Uterus (tissue), 2 donors: ENCODE measurements at regions not wholly inside any gene's neighbourhood (a gene's known extent, or its start where the extent isn't known, plus 50 kb on each side); places are given as distances from the start of the nearest gene placed in this dataset.

Experiments used
- POLR2A ChIP-seq, 2 donors: fragments of 450-650 bp; IDR thresholded peaks; one replicate each; pipeline ENCODE4 v1.6.1; 2016; ENCODE audit warnings: antibody characterized with exemption in 2 of 2, mild to moderate bottlenecking in 1 of 2, moderate library complexity in 1 of 2
- TF ChIP-seq, protein P1 (sequence below), 4 experiments: fragments of 200-600 bp in 2 of 4; fragments of 450-650 bp in 2 of 4; sonication (generic) in 2 of 4; IDR thresholded peaks; one replicate each; pipeline ENCODE4 v1.5.1; 2016 to 2019; ENCODE audit warnings: antibody characterized with exemption in 4 of 4, mild to moderate bottlenecking in 2 of 4, moderate library complexity in 1 of 4

DNA sequence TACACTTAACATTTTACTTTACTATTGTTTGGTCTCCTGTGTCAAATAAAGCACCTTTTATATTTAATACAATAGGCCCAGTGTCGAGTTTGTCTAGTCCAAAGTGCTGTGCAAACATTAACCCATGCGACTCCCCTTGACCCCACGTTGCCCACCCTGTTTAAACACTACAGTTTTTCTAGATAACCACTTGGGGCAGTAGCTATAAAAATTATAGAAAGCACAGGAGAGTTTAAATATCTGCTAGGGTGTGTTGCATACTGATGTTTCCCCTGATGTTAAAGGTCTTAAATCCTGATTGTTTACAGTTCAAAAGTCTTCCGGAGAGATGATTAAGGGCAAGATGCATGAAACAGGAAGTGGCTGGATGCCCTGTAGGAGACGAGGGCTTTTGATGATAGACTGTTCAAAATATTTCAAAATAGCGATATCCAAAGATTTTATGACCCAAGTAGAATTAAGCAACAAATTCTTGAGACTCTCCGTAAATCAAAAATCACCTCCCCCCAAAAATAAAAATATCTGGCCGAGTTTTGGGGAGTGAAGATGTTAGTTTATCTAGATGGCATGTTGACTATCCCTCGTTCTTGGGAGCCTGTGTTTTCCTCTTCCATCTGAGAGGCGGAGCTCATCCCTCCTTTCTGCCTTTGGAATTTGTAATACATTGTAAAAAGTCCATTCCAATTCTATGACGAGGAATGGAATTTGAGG lies 167.1 kb downstream of the FGF9 start:
- TF ChIP-seq, protein P1, sequence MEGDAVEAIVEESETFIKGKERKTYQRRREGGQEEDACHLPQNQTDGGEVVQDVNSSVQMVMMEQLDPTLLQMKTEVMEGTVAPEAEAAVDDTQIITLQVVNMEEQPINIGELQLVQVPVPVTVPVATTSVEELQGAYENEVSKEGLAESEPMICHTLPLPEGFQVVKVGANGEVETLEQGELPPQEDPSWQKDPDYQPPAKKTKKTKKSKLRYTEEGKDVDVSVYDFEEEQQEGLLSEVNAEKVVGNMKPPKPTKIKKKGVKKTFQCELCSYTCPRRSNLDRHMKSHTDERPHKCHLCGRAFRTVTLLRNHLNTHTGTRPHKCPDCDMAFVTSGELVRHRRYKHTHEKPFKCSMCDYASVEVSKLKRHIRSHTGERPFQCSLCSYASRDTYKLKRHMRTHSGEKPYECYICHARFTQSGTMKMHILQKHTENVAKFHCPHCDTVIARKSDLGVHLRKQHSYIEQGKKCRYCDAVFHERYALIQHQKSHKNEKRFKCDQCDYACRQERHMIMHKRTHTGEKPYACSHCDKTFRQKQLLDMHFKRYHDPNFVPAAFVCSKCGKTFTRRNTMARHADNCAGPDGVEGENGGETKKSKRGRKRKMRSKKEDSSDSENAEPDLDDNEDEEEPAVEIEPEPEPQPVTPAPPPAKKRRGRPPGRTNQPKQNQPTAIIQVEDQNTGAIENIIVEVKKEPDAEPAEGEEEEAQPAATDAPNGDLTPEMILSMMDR (IDR thresholded peaks at IDR 0.05) = no peak
- TF ChIP-seq POLR2A (IDR thresholded peaks at IDR 0.05) = no peak
